ENCODE measurements at regions not wholly inside any gene's neighbourhood (a gene's known extent, or its start where the extent isn't known, plus 50 kb on each side); places are given as distances from the start of the nearest gene placed in this dataset.
"Not testable (repeated sequence)": the region's sequence is repeated elsewhere in the genome, so short reads cannot be mapped to it uniquely, and the experiment has no call there.

DNA sequence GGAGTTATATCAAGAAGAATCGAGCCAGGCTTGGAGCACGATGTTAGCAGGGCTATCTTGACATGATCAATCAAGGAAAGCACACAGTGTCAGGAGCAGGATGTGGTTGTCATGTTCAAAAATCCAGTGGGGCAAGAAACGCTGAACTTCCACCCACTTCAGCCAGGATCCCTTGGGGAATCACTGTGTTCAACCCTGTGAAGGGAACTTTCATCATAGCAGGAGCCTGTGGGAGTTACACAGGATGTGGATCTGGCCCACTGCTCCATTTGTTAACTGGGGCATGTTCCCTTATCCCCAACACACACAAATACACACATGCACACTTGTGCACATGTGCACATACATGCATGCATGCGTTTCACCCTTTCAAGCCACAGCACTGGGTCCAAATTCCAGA, 619.3 kb downstream of the SPATA31A6 start:
- H3K9ac ChIP-seq (replicated peaks; ENCODE audit: extremely low read depth, insufficient read depth, low read length); dilution Hi-C loops (cut with MboI; ENCODE audit: extremely low pct_ligation_motif_present, low sequenced_read_pairs); H2AFZ ChIP-seq (ENCODE audit: low read depth, low read length); H3K9me3 ChIP-seq (replicated peaks; ENCODE audit: control insufficient read depth, insufficient read depth, low read length); POLR2A ChIA-PET; H3K27ac ChIP-seq (ENCODE audit: insufficient read depth, low read depth, low read length); H3K36me3 ChIP-seq (ENCODE audit: control insufficient read depth in 2 of 2, extremely low read depth in 1 of 2, insufficient read depth in 2 of 2, low read length in 2 of 2); H3K4me2 ChIP-seq (ENCODE audit: insufficient read depth, low read length); H3K27me3 ChIP-seq (ENCODE audit: control insufficient read depth in 2 of 2, insufficient read depth in 2 of 2, low read length in 2 of 2); intact Hi-C loops (cut with micrococcal nuclease); H4K20me1 ChIP-seq (replicated peaks; ENCODE audit: control insufficient read depth, extremely low read depth, insufficient read depth, low read length); H3K9me1 ChIP-seq (replicated peaks; ENCODE audit: control insufficient read depth, extremely low read depth, insufficient read depth, low read length); FAIRE-seq; DNase-seq (ENCODE audit: low read depth, low spot score); BruUV-seq (replicated peaks); H3K4me3 ChIP-seq (replicated peaks in 1 of 3; ENCODE audit: insufficient read depth in 1 of 3, low read depth in 1 of 3, low read length in 3 of 3); CTCF ChIA-PET; H3K79me2 ChIP-seq (ENCODE audit: control insufficient read depth, insufficient read depth, low read length); H3K4me1 ChIP-seq (ENCODE audit: control insufficient read depth, extremely low read depth, insufficient read depth, low read length): not testable (repeated sequence)

DNA sequence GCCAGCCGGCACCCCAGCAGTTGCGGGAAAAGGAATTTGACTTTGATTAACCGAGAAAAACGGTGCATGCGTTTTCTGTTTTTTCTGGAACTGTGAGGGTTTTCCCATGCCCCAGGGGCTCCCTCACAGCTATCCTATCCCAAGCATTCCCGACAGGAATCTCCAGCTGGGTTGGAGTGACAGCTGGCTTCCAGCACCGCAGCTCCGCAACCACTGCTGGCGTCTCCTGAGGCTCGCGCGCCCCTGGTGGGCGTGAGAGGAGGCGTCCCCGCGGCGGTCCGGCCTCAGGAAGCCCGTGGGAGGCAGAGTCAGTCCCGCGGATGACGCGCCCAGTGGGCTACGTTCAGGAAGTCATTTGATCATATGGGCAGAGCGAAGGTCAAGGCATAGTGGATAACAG, 623.2 kb downstream of the SPATA31A6 start:
- H3K4me1 ChIP-seq (ENCODE audit: control insufficient read depth, extremely low read depth, insufficient read depth, low read length); POLR2A ChIA-PET; H3K9ac ChIP-seq (replicated peaks; ENCODE audit: extremely low read depth, insufficient read depth, low read length); dilution Hi-C loops (cut with MboI; ENCODE audit: extremely low pct_ligation_motif_present, low sequenced_read_pairs); CTCF ChIA-PET; H3K9me3 ChIP-seq (replicated peaks; ENCODE audit: control insufficient read depth, insufficient read depth, low read length); H3K27me3 ChIP-seq (ENCODE audit: control insufficient read depth in 2 of 2, insufficient read depth in 2 of 2, low read length in 2 of 2); H3K4me3 ChIP-seq (replicated peaks in 1 of 3; ENCODE audit: insufficient read depth in 1 of 3, low read depth in 1 of 3, low read length in 3 of 3); H3K79me2 ChIP-seq (ENCODE audit: control insufficient read depth, insufficient read depth, low read length); H3K9me1 ChIP-seq (replicated peaks; ENCODE audit: control insufficient read depth, extremely low read depth, insufficient read depth, low read length); FAIRE-seq; H3K27ac ChIP-seq (ENCODE audit: insufficient read depth, low read depth, low read length); H3K36me3 ChIP-seq (ENCODE audit: control insufficient read depth in 2 of 2, extremely low read depth in 1 of 2, insufficient read depth in 2 of 2, low read length in 2 of 2); intact Hi-C loops (cut with micrococcal nuclease); DNase-seq (ENCODE audit: low read depth, low spot score); BruUV-seq (replicated peaks); H4K20me1 ChIP-seq (replicated peaks; ENCODE audit: control insufficient read depth, extremely low read depth, insufficient read depth, low read length); H2AFZ ChIP-seq (ENCODE audit: low read depth, low read length); H3K4me2 ChIP-seq (ENCODE audit: insufficient read depth, low read length): not testable (repeated sequence)

DNA sequence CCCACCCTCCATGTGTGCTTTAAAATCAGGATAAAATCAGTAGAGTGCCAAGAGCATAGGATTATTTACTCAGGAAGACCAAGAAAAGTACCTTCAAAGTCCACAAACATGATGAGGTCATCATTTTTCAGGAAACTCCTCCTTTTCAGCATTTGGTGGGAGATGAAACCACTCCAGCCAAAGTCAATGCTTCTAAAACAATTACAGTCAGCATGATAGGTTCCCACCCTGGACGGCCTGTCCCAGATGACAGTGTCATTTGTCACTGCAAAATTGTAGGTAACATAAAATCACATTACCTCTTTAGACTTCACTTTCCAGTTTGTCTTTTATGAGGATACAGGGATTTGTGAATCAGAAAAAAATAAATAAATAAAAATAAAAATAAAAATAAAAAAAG, 638.0 kb downstream of the SPATA31A6 start:
- H3K36me3 ChIP-seq (ENCODE audit: control insufficient read depth in 2 of 2, extremely low read depth in 1 of 2, insufficient read depth in 2 of 2, low read length in 2 of 2); intact Hi-C loops (cut with micrococcal nuclease); H3K79me2 ChIP-seq (ENCODE audit: control insufficient read depth, insufficient read depth, low read length); H3K4me3 ChIP-seq (replicated peaks in 1 of 3; ENCODE audit: insufficient read depth in 1 of 3, low read depth in 1 of 3, low read length in 3 of 3); H2AFZ ChIP-seq (ENCODE audit: low read depth, low read length); H3K4me1 ChIP-seq (ENCODE audit: control insufficient read depth, extremely low read depth, insufficient read depth, low read length); H3K4me2 ChIP-seq (ENCODE audit: insufficient read depth, low read length); H3K27me3 ChIP-seq (ENCODE audit: control insufficient read depth in 2 of 2, insufficient read depth in 2 of 2, low read length in 2 of 2); DNase-seq (ENCODE audit: low read depth, low spot score); CTCF ChIA-PET; H3K27ac ChIP-seq (ENCODE audit: insufficient read depth, low read depth, low read length); H3K9ac ChIP-seq (replicated peaks; ENCODE audit: extremely low read depth, insufficient read depth, low read length); POLR2A ChIA-PET; FAIRE-seq; BruUV-seq (replicated peaks); dilution Hi-C loops (cut with MboI; ENCODE audit: extremely low pct_ligation_motif_present, low sequenced_read_pairs); H3K9me3 ChIP-seq (replicated peaks; ENCODE audit: control insufficient read depth, insufficient read depth, low read length); H3K9me1 ChIP-seq (replicated peaks; ENCODE audit: control insufficient read depth, extremely low read depth, insufficient read depth, low read length); H4K20me1 ChIP-seq (replicated peaks; ENCODE audit: control insufficient read depth, extremely low read depth, insufficient read depth, low read length): not testable (repeated sequence)

DNA sequence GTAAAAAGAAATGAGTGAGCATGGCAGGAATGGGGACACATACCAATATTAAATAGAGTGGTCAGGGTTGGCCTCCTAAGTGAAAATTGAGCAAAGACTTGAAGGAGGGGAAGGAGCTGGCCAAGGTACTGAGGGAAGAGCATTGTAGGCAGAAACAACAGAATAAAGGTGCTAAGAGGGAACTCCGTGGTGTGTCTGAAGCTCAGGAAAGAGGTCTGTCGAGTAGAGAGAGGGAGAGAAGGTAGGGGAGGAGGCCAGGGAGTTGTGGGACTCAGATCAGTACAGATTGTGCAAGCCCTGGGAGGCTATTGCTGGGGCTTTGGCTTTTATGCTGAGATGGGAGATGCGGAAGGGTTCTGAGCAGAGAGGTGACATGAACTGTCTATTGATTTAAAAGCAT, 664.7 kb downstream of the SPATA31A6 start:
- dilution Hi-C loops (cut with MboI; ENCODE audit: extremely low pct_ligation_motif_present, low sequenced_read_pairs): not testable (repeated sequence)

More for the DNA sequence above, 664.7 kb downstream of the SPATA31A6 start:
- H3K9ac ChIP-seq (replicated peaks; ENCODE audit: extremely low read depth, insufficient read depth, low read length); BruUV-seq (replicated peaks); H3K36me3 ChIP-seq (ENCODE audit: control insufficient read depth in 2 of 2, extremely low read depth in 1 of 2, insufficient read depth in 2 of 2, low read length in 2 of 2); FAIRE-seq; H3K4me3 ChIP-seq (replicated peaks in 1 of 3; ENCODE audit: insufficient read depth in 1 of 3, low read depth in 1 of 3, low read length in 3 of 3); H3K27me3 ChIP-seq (ENCODE audit: control insufficient read depth in 2 of 2, insufficient read depth in 2 of 2, low read length in 2 of 2); CTCF ChIA-PET; H2AFZ ChIP-seq (ENCODE audit: low read depth, low read length); H3K4me2 ChIP-seq (ENCODE audit: insufficient read depth, low read length); DNase-seq (ENCODE audit: low read depth, low spot score); intact Hi-C loops (cut with micrococcal nuclease); H3K9me1 ChIP-seq (replicated peaks; ENCODE audit: control insufficient read depth, extremely low read depth, insufficient read depth, low read length); H4K20me1 ChIP-seq (replicated peaks; ENCODE audit: control insufficient read depth, extremely low read depth, insufficient read depth, low read length); H3K27ac ChIP-seq (ENCODE audit: insufficient read depth, low read depth, low read length); H3K4me1 ChIP-seq (ENCODE audit: control insufficient read depth, extremely low read depth, insufficient read depth, low read length); H3K9me3 ChIP-seq (replicated peaks; ENCODE audit: control insufficient read depth, insufficient read depth, low read length); POLR2A ChIA-PET; H3K79me2 ChIP-seq (ENCODE audit: control insufficient read depth, insufficient read depth, low read length): not testable (repeated sequence)
